ENCODE measurements at regions not wholly inside any gene's neighbourhood (a gene's known extent, or its start where the extent isn't known, plus 50 kb on each side); places are given as distances from the start of the nearest gene placed in this dataset.
"Not testable (repeated sequence)": the region's sequence is repeated elsewhere in the genome, so short reads cannot be mapped to it uniquely, and the experiment has no call there.

- intact Hi-C loops (cut with DNase I); H3K4me1 ChIP-seq; H3K27me3 ChIP-seq; H3K9me3 ChIP-seq; H3K36me3 ChIP-seq: not testable (repeated sequence)
- peak overlapping the region in 9 of 10 donors; percentile 44 to 71 (median 62) for H3K4me3 ChIP-seq
- 0 to 1% methylated on average over 8 to 21 of the region's 61 CpGs for WGBS, 2 donors
- DNase-seq (peak in 1 of 2 donors; percentile 53), ATAC-seq (peak; percentile 96 to 100 (median 99))
- peak overlapping the region in 9 of 10 donors; percentile 76 to 91 (median 84) for H3K27ac ChIP-seq
These were observed 56.6 kb upstream of the GOLGA8N start for GRCh38 chr15:32536507-32537172.

- H3K4me1 ChIP-seq; H3K36me3 ChIP-seq; DNase-seq; intact Hi-C loops (cut with DNase I); H3K9me3 ChIP-seq; H3K4me3 ChIP-seq; H3K27ac ChIP-seq; H3K27me3 ChIP-seq: not testable (repeated sequence)
- ATAC-seq: peak in 4 of 8 donors; percentile 13 to 59 (median 28)
- WGBS, 2 donors: no CpG with 5 or more reads among the region's 55 CpGs
These were observed 57.2 kb upstream of the GOLGA8N start for GRCh38 chr15:32536057-32536493.

- H3K4me3 ChIP-seq: not testable (repeated sequence)
These were observed 57.9 kb upstream of the GOLGA8N start for GRCh38 chr15:32535150-32535898.

GRCh38 chr15:32522900-32523299, 67.5 kb upstream of the GOLGA8O start:
- H3K4me1 ChIP-seq; H3K9me3 ChIP-seq; DNase-seq; intact Hi-C loops (cut with DNase I); H3K27ac ChIP-seq; H3K4me3 ChIP-seq; H3K27me3 ChIP-seq; ATAC-seq: not testable (repeated sequence)
- WGBS, 2 donors: 82 to 88% methylated on average over 4 to 5 of the region's 6 CpGs
- peaks cover 0 to 34% (median 0%) of the 10 kb centered on the region in 9 donors for H3K36me3 ChIP-seq

More at GRCh38 chr15:32535150-32535898, 57.9 kb upstream of the GOLGA8N start:
- H3K4me1 ChIP-seq; DNase-seq; intact Hi-C loops (cut with DNase I); H3K36me3 ChIP-seq; H3K27ac ChIP-seq; H3K9me3 ChIP-seq; ATAC-seq; H3K27me3 ChIP-seq: not testable (repeated sequence)
- WGBS, 2 donors: no CpG with 5 or more reads among the region's 10 CpGs

- WGBS, 2 donors: 93 to 97% methylated on average over 9 of the region's 9 CpGs
- DNase-seq; H3K4me1 ChIP-seq; H3K4me3 ChIP-seq; ATAC-seq; H3K27ac ChIP-seq; H3K27me3 ChIP-seq; H3K9me3 ChIP-seq; intact Hi-C loops (cut with DNase I): not testable (repeated sequence)
- peaks cover 0 to 37% (median 0%) of the 10 kb centered on the region in 9 donors for H3K36me3 ChIP-seq
These were observed 67.0 kb upstream of the GOLGA8O start for GRCh38 chr15:32522421-32522820.

GRCh38 chr15:32518976-32519375, 63.5 kb upstream of the GOLGA8O start:
- ATAC-seq: not testable (repeated sequence)

GRCh38 chr15:32518013-32518412, 62.6 kb upstream of the GOLGA8O start:
- H3K27me3 ChIP-seq; intact Hi-C loops (cut with DNase I); H3K4me1 ChIP-seq; H3K9me3 ChIP-seq; ATAC-seq: not testable (repeated sequence)
- DNase-seq: peak in 1 of 2 donors; percentile 3
- WGBS, 2 donors: 93 to 94% methylated on average over 20 of the region's 20 CpGs
- H3K27ac ChIP-seq: peak overlapping the region in 1 of 10 donors; percentile 64
- H3K4me3 ChIP-seq: peak overlapping the region in 1 of 10 donors; percentile 14
- H3K36me3 ChIP-seq: peaks cover 0 to 32% (median 0%) of the 10 kb centered on the region in 9 donors

More at GRCh38 chr15:32518976-32519375, 63.5 kb upstream of the GOLGA8O start:
- intact Hi-C loops (cut with DNase I); DNase-seq; H3K4me1 ChIP-seq; H3K4me3 ChIP-seq; H3K9me3 ChIP-seq; H3K27me3 ChIP-seq: not testable (repeated sequence)
- WGBS, 2 donors: 89 to 92% methylated on average over 5 to 7 of the region's 7 CpGs
- peaks cover 0 to 34% (median 0%) of the 10 kb centered on the region in 9 donors for H3K36me3 ChIP-seq
- H3K27ac ChIP-seq: peak overlapping the region in 1 of 10 donors; percentile 5

- H3K4me3 ChIP-seq; H3K4me1 ChIP-seq; H3K27ac ChIP-seq; H3K9me3 ChIP-seq; H3K27me3 ChIP-seq; intact Hi-C loops (cut with DNase I); DNase-seq; ATAC-seq: not testable (repeated sequence)
- 100% methylated on average over 1 of the region's 1 CpG for WGBS, 2 donors
- peaks cover 0 to 26% (median 0%) of the 10 kb centered on the region in 9 donors for H3K36me3 ChIP-seq
These were observed 61.5 kb upstream of the GOLGA8O start for GRCh38 chr15:32516954-32517353.

- H3K4me1 ChIP-seq; H3K27ac ChIP-seq; ATAC-seq; H3K27me3 ChIP-seq; intact Hi-C loops (cut with DNase I); H3K36me3 ChIP-seq; H3K9me3 ChIP-seq; DNase-seq; H3K4me3 ChIP-seq: not testable (repeated sequence)
These were observed 57.9 kb upstream of the GOLGA8O start for GRCh38 chr15:32513378-32513777.

GRCh38 chr15:32510027-32510426, 54.6 kb upstream of the GOLGA8O start:
- ATAC-seq; DNase-seq; H3K27me3 ChIP-seq; H3K4me3 ChIP-seq; intact Hi-C loops (cut with DNase I); H3K36me3 ChIP-seq; H3K4me1 ChIP-seq; H3K27ac ChIP-seq; H3K9me3 ChIP-seq: not testable (repeated sequence)

- H3K27me3 ChIP-seq; H3K9me3 ChIP-seq; H3K4me1 ChIP-seq; ATAC-seq; DNase-seq; H3K4me3 ChIP-seq; H3K36me3 ChIP-seq; H3K27ac ChIP-seq; intact Hi-C loops (cut with DNase I): not testable (repeated sequence)
- WGBS, 2 donors: no CpG with 5 or more reads among the region's 7 CpGs
These were observed 52.6 kb upstream of the GOLGA8O start for GRCh38 chr15:32508081-32508480.

Data from heart right ventricle (tissue), 16 donors.